T-helper 1 cell treated with Interleukin-12 subunit alpha and Interleukin-12 subunit beta and Interleukin-4 antibody, amounts not matched to agents 30 ng/mL and 1 ng/mL, for 36 hours (primary cell): ENCODE measurements at regions not wholly inside any gene's neighbourhood (a gene's known extent, or its start where the extent isn't known, plus 50 kb on each side); places are given as distances from the start of the nearest gene placed in this dataset.

Experiments used
- intact Hi-C: fragments of 100-400 bp; cut with micrococcal nuclease; formaldehyde crosslinking; loops from one replicate; pipeline ENCODE4 v1.15.1; 2024

GRCh38 chr10:5303504-5303903 is 61.3 kb upstream of the UCN3 start:
- intact Hi-C loops: no loop called here

DNA sequence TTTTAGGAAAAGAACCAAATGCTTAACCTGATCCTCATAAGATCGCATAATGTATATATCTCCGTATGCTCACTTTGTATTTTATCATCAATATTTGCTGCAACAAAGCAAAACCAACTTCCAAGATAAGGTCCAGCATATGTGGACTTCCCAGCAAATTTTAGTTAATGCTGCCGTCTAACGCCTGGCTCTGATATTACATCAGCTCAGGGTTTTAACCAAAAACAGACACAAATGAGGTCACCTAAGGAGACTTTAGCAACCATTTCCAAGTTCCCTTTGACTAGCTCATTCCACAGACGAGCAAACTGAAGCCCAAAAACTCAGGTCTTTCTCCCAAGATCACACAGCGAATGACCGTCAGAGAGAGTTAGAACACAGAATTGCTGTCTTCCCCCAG is 59.4 kb upstream of the UCN3 start:
- intact Hi-C loops: no loop called here

DNA sequence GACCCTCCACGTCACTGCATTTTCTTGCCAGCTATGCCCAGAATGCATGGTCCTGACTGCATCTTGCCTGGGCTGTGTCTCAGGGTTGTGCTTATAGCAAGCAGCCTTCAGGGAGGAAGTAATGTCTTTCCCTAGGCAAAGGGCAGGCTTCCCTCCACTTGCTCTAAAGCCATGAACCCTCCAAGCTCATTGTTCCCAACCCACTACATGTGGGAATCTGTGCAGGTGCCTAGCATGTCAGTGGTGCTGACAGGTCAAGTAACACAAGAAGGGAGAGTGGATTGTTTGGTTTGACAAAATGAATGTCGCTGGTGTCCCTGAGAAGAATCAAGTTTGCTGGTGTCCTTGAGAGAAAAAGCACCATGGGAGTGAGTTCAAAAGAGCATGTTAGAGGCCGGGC is 53.9 kb upstream of the UCN3 start:
- intact Hi-C loops: no loop called here

DNA sequence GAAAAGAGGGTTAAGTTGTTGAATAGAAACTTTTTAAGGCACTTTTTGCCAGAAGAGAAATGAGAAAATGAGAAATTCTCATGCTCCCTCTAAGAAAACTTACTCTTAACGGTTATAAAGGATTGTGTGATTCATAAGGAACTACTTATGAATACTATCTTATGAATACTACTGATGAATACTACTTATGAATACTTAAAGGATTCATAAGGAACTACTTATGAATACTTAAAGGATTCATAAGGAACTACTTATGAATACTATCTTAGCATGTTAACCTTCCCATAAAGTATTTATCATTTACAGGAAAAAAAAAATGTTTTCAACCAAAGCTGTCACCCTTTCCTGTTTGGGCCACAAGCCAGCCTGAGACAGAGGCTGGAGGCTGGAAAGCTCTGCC is 53.1 kb upstream of the UCN3 start:
- intact Hi-C loops: no loop called here

DNA sequence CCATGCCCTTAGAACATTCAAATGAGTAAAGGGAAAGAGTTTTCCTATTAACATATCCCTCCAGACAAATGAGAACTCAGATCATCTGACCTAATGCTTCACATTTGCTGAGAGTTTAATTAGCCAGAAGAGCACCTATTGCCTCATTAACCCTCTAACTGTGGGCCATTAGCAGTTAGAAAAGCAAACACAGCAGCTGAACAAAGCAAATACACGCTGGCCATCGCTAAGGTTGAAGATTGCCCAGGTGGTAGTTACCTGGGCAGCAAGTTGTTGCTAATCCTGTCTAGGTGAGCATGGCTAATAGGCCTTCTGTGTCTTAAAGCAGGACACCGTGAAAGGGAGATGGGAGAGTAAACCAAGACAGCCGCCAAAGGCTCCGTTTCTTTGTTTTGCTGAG is 49.9 kb upstream of the UCN3 start:
- intact Hi-C loops: loop anchor here (5.0 kb wide), 1 partner anchor 33 kb away; no protein-coding TSS in a partner anchor
